NB4 (cell line): ENCODE measurements at regions not wholly inside any gene's neighbourhood (a gene's known extent, or its start where the extent isn't known, plus 50 kb on each side); places are given as distances from the start of the nearest gene placed in this dataset.

ENCODE experiments used
- DNase-seq: peaks from one replicate; pipeline ENCODE4 v3.0.0; 2010; ENCODE audit warnings: low read depth
- H3K4me3 ChIP-seq: one replicate; pipeline ENCODE4 v1.5.1; 2011; ENCODE audit warnings: mild to moderate bottlenecking, low read depth, low read length, moderate library complexity
- CTCF ChIP-seq: IDR thresholded peaks from one replicate; pipeline ENCODE4 v1.5.1; 2012; ENCODE audit warnings: low read depth, low read length
- MAX ChIP-seq: IDR thresholded peaks from 2 replicates; pipeline ENCODE4 v1.6.1; 2011; ENCODE audit warnings: low read depth, low read length
- MYC ChIP-seq: IDR thresholded peaks from 2 replicates; pipeline ENCODE4 v1.6.1; 2011; ENCODE audit warnings: low read depth, low read length
- POLR2A ChIP-seq: IDR thresholded peaks from 2 replicates; pipeline ENCODE4 v1.6.1; 2011; ENCODE audit warnings: mild to moderate bottlenecking; ENCODE audit not compliant: insufficient read length; ENCODE audit errors: extremely low read depth

GRCh38 chr2:150144546-150145298, 342.7 kb downstream of the RND3 start:
- no peak overlapping the region for H3K4me3 ChIP-seq
- no peak for DNase-seq
- TF ChIP-seq MYC: no peak
- no peak for TF ChIP-seq MAX
- TF ChIP-seq CTCF: no peak
- no peak for TF ChIP-seq POLR2A

- TF ChIP-seq CTCF (no peak), MYC (no peak), MAX (no peak), POLR2A (no peak)
- H3K4me3 ChIP-seq: no peak overlapping the region
- no peak for DNase-seq
These were observed 344.4 kb downstream of the RND3 start for GRCh38 chr2:150143087-150143536.

- TF ChIP-seq MAX (no peak), CTCF (no peak), POLR2A (no peak), MYC (no peak)
- H3K4me3 ChIP-seq: no peak overlapping the region
- no peak for DNase-seq
These were observed 344.9 kb downstream of the RND3 start for GRCh38 chr2:150142561-150142960.

GRCh38 chr2:150141226-150142001, 346.1 kb downstream of the RND3 start:
- no peak for TF ChIP-seq POLR2A
- no peak for TF ChIP-seq MAX
- no peak for TF ChIP-seq CTCF
- no peak for TF ChIP-seq MYC
- no peak overlapping the region for H3K4me3 ChIP-seq
- peak; percentile 18 for DNase-seq

GRCh38 chr2:150140777-150141176, 346.7 kb downstream of the RND3 start:
- no peak for DNase-seq
- no peak overlapping the region for H3K4me3 ChIP-seq
- TF ChIP-seq CTCF: no peak
- TF ChIP-seq MYC: no peak
- TF ChIP-seq POLR2A: no peak
